GM21447 (cell line): ENCODE measurements at regions not wholly inside any gene's neighbourhood (a gene's known extent, or its start where the extent isn't known, plus 50 kb on each side); places are given as distances from the start of the nearest gene placed in this dataset.
"Not testable (repeated sequence)": the region's sequence is repeated elsewhere in the genome, so short reads cannot be mapped to it uniquely, and the experiment has no call there.

Source experiments
- ATAC-seq: cut with Tn5 transposase; IDR thresholded peaks from one replicate; pipeline ENCODE4 v1.9.1; 2021; ENCODE audit not compliant: unreplicated experiment

DNA sequence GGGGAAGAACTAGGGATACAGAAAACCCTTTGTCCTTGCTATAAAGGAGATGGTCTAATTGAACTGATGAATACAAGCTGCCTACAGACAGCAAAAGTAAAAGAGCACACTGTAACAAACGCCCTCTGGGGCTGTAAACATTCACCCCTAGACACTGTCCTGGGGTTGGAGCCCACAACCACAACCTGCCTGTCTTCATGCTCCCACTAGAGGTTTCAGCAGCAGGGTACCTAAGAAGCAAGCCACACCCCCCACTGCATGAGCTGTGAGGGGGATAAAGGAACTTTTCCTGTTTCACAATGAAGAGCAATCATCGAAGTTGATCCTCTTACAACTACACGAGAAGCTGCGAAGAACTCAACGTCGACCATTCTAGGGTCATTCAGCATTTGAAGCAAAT is 90.5 kb upstream of the LUZP2 start:
- no peak for ATAC-seq

DNA sequence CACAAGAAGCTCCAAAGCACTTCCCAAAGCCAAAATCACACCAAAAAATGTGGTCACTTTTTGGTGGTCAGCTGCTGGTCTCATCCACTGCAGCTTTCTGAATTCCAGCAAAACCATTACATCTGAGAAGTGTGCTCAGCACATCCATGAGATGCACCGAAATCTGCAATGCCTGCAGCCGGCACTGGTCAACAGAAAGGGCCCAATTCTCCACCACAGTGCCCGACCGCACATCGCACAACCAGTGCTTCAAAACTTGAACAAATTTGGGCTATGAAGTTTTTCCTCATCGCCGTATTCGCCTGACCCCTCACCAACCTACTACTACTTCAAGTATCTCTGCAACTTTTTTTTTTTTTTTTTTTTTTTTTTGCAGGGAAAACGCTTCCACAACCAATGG is 89.9 kb upstream of the LUZP2 start:
- no peak for ATAC-seq

DNA sequence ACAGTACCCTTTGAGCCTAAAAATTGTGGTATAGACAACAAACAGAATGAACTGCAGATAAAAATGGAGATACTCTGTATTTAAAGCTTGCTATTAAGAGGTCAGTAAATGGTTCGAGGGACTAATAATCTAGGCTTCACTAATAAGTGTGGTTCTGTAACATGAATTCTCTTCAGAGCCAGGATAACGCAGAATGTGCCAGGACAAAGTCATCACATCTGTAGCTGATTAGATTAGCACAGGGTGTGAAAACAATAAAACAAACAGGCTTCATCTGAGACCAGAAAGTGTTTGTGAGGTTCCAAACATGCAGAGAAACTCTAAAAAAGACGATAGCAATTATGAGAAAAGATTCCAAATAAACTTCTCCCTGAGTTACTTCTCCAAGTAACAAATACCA is 89.1 kb upstream of the LUZP2 start:
- ATAC-seq, result no peak

DNA sequence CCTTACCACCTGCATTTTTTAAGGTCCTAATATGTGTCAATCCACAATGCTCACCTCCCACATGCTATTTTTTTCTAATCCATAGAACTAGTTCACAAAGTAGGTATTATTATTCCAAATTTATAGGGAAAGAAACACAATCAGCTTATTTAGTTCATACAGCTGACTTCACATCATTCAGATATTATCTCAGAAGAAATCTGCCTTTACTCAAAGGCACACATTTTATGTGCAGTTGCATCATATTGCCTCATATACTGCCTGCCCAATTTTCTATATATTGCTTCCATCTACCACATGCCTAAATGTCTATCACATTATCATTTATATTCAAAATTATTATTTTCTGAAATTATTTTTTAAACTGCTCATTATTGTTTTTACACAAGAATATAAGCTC is 88.7 kb upstream of the LUZP2 start:
- ATAC-seq, result no peak

DNA sequence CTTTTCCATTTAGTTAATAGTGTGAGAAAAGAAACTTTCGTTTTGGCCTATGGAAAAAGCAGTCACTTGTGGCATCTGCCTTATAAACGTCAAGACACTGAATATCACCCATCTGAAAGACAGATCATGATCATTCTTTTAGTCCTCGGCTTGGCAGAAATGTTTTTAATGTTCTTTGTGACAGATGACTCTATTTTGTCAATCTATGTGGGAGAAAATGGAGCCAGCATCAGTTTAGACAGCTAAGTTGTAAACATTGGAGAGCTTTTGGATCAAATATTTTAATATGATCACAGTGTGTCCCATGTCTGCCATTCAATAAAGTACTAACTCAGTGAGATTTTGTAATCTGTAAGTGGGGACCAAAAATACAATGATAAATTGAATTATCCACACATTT is 85.1 kb upstream of the LUZP2 start:
- no peak for ATAC-seq

DNA sequence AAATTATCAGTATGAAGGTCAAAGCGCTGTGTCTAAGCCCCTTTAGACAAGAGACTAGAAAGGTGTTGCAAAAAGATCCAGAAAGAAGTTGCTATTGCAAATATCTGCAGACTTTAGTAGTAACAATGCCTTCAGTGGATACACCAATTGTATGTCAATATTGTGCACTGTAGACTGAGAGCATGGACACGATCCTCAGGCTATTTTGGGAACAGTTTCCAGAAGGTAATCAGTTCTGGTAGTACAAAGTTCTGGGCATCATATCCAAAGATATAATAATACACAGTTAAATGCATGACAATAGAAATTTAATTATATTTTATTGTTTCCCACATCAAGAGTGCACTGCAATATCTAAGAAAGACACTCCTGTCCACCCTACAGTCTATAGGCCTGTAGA is 84.1 kb upstream of the LUZP2 start:
- ATAC-seq, result no peak

DNA sequence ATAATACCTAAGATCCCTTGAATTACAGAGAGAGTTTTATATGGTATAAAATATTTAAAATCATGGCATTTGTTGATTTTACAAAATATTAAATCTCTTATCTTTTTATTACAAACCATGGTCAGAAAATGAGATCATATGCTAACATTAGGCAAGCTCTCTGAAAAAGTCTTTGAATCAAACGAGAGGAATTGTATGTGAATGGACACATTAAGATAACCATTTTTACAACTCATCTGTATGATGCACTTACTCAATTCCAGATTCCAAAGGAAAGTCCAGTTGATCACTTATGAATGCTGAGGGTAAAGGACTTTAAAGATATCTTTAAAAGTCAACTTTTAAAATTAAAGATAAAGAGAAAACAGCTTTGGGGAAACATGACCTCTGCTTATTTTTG is 83.5 kb upstream of the LUZP2 start:
- no peak for ATAC-seq

DNA sequence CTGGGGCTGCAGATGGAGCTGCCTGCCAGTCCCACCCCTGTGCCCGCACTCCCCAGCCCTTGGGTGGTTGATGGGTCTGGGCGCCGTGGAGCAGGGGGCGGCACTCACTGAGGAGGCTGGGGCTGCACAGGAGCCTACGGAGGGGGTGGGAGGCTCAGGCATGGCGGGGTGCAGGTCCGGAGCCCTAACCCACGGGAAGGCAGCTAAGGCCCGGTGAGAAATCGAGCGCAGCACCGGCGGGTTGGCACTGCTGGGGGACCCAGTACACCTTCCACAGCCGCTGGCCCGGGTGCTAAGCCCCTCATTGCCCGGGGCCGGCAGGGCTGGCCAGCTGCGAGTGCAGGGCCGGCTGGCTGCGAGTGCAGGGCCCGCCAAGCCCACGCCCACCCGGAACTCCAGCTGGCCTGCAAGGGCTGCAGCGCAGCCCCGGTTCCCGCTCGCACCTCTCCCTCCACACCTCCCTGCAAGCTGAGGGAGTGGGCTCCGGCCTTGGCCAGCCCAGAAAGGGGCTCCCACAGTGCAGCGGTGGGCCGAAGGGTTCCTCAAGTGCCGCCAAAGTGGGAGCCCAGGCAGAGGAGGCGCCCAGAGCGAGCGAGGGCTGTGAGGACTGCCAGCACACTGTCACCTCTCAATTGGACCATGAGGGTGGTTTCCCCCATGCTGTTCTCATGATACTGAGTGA is 80.8 kb upstream of the LUZP2 start:
- not testable (repeated sequence) for ATAC-seq

DNA sequence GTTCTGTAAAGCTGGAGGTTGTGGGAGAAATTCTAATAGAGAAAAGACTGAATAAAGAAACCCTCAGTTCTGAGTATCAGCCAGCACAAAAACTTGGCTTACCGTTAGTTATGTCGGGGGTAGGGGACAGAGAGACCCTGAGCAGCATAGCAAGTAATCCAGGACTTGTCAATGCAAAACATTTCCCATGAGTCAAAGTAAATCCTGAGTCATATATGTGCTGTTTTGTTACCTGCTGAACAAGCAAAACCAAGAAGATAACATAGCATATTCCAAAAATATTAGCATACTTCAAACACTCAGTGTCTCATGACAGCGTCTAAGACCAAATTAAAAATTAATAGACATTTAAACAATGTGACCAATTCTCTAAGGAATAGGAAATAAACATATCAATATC is 75.1 kb upstream of the LUZP2 start:
- no peak for ATAC-seq

DNA sequence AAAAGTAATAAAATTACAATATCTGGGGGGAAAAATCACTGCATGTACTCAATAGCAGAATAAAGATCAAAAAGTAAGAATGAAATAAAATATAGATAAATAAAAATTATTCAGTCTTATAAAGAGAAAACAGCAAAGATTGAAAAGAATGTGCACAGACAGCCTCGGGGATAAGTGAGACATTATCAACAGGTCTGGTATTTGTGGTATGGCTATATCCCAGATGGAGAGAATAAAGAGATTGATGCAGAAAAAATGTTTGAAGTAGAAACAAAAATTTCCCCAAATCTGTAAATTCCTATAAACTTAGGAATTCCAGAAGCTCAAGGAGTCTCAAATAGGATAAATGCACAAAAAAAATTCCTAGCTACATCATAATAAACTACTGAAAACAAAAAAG is 74.5 kb upstream of the LUZP2 start:
- no peak for ATAC-seq

DNA sequence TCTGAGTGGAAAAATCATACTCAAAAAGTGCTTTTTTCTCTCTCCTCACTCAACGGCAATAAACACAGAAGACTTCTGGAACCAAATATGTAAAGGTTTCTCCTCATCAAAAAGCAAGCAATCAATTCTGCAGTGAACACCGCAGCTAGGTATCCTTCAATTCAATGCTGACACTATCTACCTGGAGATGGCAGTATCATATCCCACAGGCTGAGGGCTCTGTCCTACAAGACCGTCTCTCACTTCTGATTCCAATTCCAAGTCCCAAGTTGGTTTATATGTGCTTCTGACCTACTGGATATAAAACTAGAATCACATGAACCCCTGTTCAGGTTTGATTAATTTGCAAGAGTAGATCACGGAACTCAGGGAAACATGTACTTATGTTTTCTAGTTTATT is 59.7 kb upstream of the LUZP2 start:
- no peak for ATAC-seq
